HG03175 (cell line): ENCODE measurements at regions not wholly inside any gene's neighbourhood (a gene's known extent, or its start where the extent isn't known, plus 50 kb on each side); places are given as distances from the start of the nearest gene placed in this dataset.
A peak's percentile ranks its signal among the peaks of the same experiment; 100 is the strongest.
"Not testable (repeated sequence)": the region's sequence is repeated elsewhere in the genome, so short reads cannot be mapped to it uniquely, and the experiment has no call there.

Experiments used
- ATAC-seq: cut with Tn5 transposase; IDR thresholded peaks from one replicate; pipeline ENCODE4 v1.9.1; 2021; ENCODE audit warnings: mild to moderate bottlenecking, moderate library complexity; ENCODE audit not compliant: unreplicated experiment

DNA sequence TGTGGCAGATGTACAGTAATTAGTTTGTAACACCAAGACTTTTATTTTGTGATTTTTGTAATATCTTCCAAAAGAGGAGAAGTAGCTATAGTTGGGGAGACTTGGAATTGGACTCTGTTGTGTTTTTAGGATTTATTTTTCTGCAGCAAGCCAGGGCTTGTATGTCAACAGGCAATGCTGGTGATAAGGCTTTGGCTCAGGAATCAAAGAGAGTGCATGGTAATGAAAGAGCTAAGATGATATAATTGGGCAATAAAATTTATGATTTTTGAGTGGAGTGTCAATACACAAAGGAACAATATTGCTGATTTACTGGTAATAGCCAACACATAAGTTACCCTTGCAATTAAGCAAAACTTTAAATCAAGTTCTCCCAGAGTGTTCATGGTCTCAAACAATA, 452.9 kb downstream of the TMEM135 start:
- ATAC-seq = no peak

DNA sequence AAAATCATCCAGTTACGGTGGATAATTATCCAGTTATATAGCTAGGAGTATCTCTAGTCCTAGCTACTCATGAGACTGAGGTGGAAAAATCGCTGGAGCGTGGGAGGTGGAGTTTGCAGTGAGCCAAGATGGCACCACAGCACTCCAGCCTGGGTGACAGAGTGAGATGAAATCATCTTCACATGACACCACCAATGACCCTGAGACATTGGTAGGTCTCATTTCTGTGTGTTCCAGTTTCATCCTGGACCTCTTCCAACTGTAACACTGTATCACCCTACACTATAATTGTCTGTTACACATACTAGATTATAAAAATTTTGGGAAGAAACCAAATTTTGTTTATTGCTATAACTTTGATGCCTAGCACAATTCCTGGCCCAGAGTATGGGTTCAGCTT, 446.8 kb downstream of the TMEM135 start:
- no peak for ATAC-seq

DNA sequence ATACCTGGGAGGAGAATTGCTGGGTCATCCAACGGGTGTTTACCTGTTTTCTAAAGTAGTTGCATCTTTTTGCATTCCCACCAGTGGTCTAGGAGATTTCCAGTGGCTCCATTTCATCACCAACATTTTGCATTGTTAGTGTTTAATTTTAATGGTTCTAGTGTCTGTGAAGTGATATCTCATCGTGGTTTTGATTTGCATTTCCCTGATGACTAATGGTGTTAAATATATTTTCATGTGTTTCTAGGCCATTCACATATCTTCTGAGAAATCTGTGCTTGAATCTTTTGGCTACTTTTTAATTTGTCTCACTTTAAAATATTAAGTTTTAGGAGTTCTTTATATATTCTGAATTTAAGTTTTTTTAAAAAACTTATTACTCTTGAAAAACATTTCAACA, 439.6 kb downstream of the TMEM135 start:
- ATAC-seq = no peak

DNA sequence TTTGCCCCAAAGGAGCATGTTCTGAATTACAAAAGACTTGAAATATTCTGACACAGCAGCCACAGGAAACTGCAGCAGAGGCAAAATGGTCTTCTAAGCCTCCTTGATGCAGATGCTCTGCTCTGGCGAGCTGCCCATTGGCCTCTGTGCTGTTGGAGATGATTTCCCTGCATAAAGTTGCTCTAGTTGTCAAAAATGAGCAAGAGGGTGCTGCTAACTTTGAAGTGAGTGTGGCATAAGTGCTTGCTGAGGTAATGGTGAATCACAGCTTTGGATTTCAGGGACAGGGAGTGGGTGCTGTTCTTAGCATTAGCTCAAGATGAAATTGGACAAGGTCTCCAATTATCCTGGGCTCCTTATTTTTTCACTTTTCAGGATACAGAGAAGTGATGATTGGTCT, 435.4 kb downstream of the TMEM135 start:
- no peak for ATAC-seq

DNA sequence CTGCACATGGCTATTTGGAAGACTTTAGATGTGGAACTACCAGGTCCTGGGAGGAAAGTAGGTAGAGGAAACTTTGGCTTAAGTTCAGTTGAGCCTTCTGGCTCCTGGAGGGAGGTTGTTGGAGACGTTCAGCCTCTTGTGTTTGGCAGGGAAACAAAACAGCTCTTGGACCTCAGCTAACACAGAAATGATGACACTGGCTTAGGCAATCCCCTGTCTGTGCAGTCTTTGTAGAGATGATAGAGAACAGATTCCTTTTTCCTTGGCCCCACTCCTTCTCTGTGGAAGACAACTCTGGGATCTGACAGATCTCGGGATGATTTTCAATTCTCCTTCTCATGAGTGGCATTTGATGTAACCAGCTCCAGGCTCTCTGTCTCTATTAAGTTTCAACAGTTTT, 428.5 kb downstream of the TMEM135 start:
- no peak for ATAC-seq

DNA sequence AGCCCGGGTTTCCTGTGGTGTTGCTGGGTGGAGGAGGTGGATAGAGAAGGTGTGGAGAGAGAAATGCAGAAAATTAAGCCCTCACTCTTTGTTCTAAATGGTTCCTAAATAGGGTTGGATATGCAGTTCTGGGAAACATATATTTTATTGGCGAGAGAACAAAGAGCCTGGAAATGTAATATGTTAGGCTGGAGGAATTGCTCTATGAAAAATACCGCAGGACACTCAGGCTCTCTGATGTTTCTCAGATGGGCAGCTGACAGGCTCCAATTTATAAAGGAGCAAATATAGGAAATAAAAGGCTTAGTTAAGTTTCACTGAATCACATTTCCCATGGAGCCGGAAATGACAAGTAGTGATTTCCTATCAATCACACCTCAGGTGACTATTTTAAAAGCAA, 428.0 kb downstream of the TMEM135 start:
- ATAC-seq = no peak

DNA sequence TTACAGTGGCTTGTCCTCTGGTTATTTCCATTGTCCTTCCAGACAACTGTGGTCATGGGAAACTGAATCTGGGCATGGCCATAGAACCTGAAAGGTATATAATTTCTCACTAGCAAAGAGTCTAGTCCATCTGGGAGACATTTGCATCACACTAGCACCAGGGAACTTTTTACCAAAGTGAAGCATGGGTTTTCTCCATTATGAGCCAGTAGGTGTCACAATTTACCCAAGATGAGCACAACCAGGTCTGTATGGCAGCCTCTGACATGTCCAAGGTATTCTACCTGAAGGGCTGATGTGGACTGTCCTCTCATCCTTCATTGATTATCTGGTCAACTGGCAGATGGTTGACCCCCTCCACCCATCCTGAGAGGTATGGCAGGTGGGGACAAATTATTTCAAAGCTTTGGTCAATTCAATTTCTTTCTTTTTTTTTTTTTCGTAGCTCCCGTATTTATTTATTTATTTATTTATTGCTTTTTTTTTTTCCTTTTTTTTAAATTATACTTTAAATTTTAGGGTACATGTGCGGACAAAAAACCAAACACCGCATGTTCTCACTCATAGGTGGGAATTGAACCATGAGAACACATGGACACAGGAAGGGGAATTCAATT, 425.9 kb downstream of the TMEM135 start:
- no peak for ATAC-seq

DNA sequence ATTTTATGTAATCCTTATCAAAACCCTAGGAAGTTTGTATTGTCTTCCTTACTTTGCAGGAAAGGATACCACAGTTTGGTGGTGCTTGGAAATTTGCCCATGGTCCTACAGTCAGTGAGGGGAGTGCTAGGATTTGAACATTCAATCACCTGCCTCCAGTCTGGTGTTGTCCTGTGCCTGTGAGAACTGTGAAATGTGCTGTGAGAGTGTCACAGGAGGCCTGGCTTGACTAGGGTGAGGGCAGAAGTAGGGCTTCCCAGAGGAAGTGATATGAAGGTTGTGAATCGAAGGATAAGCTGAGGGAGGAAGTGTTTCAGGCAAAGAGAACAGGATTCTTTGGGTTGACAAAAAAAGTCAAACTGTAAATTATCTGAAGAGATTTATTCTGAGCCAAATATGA, 424.4 kb downstream of the TMEM135 start:
- ATAC-seq = no peak

DNA sequence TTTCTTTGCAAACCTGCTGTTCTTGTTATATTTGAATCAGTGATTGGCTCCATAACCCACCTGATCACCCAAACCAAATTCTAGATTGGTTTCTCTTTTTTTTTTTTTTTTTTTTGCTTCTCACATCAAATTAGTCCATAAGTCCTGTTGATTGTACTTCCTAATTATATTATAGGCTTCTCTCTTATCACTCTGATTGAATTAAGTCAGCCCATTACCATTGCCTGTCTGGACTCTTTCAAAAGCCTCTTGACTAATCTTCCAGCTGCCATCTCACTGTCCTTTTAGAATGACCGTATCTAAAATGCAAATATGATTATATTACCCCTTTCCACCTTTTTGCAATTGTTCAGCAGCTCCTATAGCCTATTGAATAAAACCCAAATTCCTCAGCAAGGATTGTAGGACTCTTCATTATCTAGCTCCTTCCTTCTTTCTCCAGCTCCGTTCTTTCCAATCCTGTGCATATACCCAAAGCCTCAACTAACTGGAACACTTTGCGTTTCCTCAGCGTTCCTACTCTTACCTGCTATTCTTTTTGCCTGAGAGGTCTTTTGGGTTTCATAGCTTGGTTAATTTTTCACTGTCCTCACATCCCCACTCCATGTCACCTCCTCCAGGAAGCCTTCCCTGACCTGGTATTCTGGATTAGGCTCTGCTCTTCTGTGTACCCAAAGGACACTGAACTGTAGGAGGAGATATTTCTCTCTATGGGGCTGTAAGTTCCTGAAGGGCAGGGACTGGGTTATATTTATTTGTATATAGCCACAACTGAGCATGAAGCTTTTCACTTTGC, 423.3 kb downstream of the TMEM135 start:
- no peak for ATAC-seq

DNA sequence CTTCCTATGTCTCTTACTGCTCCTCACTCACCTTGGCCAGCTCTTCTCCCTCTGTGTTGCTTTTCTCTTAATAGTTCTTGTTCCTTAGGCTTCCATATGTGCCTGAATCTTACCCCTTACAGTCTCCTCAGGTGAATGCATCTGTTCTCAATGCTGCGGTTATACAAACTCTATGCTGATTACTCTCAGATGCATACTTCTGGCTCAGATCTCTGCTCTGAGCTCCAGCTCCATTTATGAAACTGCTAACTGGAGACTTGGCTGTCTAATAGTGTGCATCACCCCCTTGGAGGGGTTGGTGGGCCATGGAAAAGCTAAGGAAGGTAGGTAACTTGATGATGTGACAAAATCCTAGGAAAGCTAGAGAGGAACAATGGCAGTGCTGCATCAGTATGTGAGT, 422.5 kb downstream of the TMEM135 start:
- ATAC-seq = no peak

DNA sequence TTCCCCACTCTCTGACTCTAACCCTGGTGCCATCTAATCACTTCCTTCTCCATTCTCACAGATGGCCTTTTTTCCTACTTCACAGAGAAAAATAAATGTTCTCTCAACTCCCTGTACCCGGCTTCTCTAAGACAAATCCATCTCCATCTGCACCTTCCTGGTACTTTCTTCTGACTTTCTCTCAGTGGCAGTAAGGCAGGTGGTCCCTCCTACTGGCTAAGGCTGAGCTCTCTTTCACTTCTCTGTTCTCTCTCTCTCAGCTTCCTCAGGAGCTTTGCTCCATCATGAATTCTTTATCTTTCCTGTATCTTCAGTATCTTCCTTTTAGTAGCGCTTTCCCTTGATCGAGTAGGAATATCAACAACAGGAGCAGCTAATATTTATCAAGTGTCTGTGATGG, 421.6 kb downstream of the TMEM135 start:
- no peak for ATAC-seq

DNA sequence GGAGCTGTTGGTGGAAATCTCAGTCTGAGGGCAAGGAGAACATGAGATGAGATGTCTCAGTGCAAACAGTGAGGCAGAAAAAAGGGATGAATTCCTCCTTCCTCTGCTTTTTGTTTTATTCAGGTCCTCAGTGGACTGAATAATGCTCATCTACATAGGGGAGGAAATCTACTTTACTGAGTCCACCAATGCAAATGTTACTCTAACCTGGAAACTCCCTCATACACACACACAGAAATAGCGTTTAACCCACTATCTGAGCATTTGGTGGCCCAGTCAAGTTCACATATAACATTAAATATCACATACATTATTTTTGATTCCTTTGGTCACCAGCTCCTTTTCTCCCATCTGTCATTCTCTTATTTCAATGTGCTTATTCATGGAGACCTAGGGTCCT, 418.8 kb downstream of the TMEM135 start:
- no peak for ATAC-seq

DNA sequence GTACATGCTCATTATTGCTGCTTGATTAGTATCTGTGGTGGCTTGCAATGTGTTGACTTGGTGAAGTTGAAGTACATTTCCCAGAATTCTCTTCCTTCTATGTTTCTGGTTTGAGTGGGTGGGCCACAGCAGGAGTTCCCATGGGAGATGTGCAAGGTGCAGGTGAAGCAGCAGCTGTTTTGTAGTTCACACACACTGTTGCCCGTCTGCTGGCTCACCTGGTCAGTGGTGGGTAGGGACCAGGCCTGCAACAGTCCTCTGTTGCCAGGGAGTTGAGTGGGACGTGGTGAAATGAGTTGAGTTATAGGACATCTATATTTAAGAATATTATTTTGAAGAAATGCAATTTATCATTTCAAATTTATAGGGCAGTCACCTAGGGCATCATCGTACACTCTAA, 417.4 kb downstream of the TMEM135 start:
- no peak for ATAC-seq

DNA sequence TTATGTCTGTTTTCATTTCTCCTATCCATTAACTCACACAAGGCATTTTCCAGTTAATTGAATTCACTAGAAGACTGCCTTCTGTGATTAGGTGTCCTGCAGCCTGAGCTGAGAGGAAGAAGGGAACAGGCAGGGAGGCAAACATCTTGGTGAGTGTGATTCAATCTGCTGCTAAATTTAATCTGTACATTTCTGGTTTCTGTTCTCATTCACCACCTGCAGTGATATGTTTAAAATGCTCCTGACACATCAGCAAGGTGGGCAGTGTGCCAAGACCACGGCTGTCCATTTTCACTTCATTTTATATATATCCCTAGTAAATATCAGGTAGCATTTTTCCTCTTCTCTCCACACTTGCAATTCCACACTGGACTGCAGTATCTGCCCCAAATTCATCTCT, 416.5 kb downstream of the TMEM135 start:
- peak; percentile 66 for ATAC-seq

DNA sequence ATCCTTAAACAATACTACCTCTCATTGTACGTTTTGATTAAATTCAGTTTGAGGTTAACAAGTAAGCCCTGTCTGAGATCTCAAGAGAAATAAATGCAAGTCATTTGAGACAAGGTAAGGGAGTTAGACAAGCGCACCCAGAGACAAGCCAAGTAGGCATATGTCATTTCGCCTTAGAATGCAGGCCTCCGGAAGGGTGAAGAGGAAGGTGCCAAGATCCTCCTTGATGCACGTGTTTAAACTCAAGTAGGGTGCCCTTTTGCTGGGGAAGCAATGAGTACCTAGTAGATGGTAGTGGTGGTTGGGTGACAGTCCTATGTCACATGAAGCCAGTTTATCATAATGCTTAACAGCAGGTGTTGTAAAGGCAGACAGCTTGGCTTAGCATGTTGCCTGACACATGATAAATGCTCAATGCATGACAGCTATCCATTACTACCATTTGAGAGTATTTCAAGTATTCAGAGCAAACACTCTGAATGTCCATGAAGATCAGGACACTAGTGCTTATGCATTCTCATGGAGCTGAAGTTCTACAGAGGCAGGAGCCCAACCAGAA, 415.9 kb downstream of the TMEM135 start:
- peak; percentile 20 for ATAC-seq

DNA sequence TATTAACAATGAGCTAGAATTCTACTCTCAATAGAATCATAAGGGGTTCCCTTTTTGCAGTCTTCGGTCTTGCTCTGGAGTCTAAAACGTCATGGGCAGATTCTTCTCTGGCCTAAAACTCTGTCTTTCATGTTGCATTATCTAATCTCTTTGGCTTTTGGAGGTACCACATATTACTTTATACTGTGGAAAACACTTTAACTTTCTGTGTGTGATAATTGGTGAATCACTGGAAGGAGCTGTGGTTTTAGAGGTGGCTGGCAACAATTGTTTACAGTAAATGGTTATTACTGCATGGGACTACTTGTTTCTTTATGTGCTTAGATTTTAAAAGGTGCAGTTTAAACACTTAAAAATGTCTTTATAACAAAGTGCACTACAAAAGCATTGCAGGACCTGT, 414.3 kb downstream of the TMEM135 start:
- not testable (repeated sequence) for ATAC-seq

DNA sequence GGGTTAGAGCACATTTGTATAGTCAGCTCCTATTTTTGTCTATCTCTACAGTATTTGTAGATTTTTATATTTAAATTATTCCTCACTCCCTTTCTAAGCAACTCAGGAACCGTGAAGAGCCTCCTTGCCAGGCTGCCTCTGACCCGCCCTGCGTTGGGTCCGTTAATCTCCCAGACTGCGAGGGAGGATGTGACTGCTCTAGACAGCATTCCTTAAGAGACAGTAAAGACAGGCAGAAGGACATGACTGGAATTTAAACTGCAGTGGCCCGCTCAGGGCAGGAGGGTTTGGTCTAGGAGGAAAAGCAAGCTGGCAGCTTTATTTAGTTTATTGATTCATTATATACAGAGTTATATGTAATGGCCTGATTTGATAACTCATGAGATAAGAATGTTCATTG, 413.7 kb downstream of the TMEM135 start:
- ATAC-seq = no peak

DNA sequence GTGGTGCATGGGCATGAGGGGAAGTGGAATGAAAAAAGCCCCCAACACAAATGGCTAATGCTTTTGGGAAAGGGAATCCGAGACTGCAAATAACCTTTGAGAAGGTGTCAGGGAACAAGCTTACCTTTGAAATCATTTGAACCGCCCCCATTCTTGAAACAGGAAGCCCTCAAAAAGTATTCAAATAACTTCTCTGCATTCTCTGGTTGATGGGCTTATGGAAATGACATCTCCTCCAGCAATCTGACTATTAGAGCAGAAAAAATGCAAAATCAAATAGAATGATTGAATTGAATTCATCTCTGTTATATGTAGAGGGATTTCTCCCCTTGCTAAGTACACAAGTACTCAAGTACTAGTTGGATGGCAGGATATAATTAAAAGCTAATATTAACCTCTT, 409.9 kb downstream of the TMEM135 start:
- ATAC-seq = no peak

DNA sequence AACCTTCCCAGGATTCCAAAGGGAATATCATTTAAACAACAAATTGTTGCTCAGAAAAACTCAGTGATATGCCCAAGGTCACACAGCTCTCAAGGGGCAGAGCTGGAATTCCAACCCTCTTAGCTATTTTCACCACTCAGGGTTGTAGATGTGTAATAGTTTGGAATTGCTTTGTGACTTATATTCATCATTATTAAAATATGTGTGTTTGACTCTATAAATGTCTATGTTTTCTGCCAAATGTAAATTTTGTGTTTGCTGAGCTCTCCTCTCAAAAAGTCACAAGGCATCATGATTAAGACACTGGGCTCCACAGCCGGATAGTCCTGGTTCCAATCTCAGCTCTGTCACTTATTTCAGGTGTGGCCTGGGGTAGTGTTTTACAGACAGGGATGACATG, 407.3 kb downstream of the TMEM135 start:
- ATAC-seq = no peak

DNA sequence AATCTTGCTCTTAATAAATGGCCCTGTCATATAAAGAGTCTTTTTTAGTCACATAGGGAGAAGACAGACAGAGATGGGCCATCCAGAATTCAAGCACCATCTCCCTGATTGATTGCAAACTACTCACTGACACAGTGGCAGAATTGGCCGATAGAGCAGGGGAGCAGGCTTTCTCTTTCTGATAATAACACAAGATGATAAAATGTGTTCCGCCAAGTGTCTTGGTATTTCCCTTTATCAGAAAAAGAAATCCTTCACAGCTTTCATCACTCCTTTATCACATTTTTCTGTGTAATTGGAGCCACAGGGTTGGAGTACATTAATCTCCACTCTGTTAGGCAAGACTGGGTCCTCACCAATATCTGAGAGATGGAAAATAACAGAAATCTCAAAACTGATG, 406.0 kb downstream of the TMEM135 start:
- no peak for ATAC-seq

DNA sequence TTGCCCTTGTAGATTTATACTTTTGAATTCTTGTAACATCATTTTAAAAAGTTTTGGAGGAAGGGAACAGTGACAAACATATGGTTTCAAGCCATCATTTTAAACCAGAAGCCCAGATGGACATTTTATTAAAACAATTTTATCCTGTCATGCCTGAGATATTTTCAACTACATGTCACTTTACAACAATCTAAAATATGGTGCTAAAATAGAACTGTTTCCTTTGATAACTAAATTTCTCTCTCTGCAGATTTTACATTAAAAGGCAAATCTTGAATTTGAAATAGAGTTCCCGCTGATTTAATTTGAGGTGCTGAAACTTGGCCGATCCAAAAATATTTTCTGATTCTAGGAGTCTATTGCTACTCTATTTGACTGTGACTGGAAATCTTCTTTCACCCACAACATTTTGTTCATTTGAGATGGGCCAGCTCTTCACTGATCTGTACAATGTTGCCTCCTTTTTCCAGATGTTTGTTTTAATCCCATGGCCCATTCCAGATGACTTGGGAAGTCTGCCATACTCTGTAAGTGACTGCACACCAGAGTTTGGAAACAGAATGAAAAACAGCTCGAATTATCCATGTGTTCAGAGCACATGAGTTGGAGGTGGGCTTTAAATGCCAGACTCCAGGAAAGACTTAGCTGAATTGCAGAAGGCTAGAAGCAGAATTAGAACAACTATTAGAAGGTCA, 402.5 kb downstream of the TMEM135 start:
- no peak for ATAC-seq

DNA sequence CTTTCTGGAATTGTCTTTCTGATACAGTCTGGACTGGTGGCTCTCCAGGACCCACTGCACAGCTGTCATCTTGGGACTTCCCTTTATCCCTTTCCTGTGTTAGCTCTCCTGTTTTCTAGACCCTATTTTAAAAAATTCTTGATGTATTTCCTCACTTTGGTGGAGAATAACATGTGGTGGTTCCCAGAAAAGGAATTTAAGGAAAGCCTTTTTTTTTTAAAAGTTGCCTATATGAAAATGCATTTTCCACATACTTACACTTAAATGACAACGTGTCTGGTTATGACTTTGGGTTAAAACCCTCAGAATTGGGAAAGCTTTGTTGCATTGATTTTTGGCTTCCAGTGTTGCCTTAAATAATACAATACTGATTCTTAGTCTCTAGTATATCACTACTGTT, 400.7 kb downstream of the TMEM135 start:
- ATAC-seq = no peak
